HEK293T (cell line): ENCODE measurements at regions not wholly inside any gene's neighbourhood (a gene's known extent, or its start where the extent isn't known, plus 50 kb on each side); places are given as distances from the start of the nearest gene placed in this dataset.

Source experiments
- BHLHE40 ChIP-seq: fragments of 450-650 bp; IDR thresholded peaks from 2 replicates; pipeline ENCODE4 v1.6.1; 2016; ENCODE audit warnings: mild to moderate bottlenecking, moderate library complexity, borderline replicate concordance
- CTBP1 ChIP-seq: fragments of 450-650 bp; IDR thresholded peaks from 2 replicates; pipeline ENCODE4 v1.6.1; 2016; ENCODE audit warnings: borderline replicate concordance
- FOXM1 ChIP-seq: fragments of 450-650 bp; IDR thresholded peaks from 2 replicates; pipeline ENCODE4 v1.6.1; 2017; ENCODE audit warnings: mild to moderate bottlenecking, borderline replicate concordance

DNA sequence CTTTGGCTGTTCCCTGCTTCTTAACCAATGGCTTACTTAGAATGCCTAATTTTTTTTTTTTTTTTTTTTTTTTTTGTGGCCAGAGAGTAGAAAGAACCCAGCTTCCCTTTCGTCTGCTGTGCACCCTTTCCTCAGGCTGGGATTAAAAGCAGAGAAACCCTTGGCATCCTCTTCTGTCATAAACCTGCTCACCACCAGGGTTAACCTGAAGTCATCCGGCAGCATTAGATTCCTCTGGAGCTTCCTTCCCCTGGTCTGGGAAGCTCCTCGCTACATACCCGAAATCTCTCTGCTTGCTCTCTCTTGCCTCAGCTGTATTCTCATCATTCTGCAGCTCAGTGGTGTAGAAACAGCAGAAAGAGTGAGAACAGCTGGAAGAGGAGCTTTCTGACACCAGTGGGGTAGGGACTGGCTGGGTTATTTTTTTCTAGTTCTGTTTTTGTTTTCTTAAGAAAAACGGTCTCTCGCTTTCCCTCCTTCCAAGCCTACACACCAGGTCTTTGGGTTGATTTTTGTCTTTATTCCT, 339.0 kb upstream of the MEIS1 start:
- no peak for TF ChIP-seq FOXM1
- no peak for TF ChIP-seq BHLHE40
- TF ChIP-seq CTBP1 = no peak
